Astrocyte of the spinal cord (primary cell): ENCODE measurements at regions not wholly inside any gene's neighbourhood (a gene's known extent, or its start where the extent isn't known, plus 50 kb on each side); places are given as distances from the start of the nearest gene placed in this dataset.
"Not testable (repeated sequence)": the region's sequence is repeated elsewhere in the genome, so short reads cannot be mapped to it uniquely, and the experiment has no call there.

Source experiments
- DNase-seq: peaks from one replicate; pipeline ENCODE4 v3.0.0; 2011; ENCODE audit warnings: low read depth, low spot score
- H3K4me3 ChIP-seq: 2 replicates; pipeline ENCODE4 v1.5.1; 2011; ENCODE audit warnings: low read depth, mild to moderate bottlenecking, low read length, moderate library complexity
- in situ Hi-C: cut with HindIII; loops from 2 replicates; pipeline ENCODE4 v1.10.0; 2017; ENCODE audit warnings: low sequenced_read_pairs
- TF ChIP-seq, protein P1 (sequence below): IDR thresholded peaks from 2 replicates; pipeline ENCODE4 v1.5.1; 2012; ENCODE audit warnings: low read depth, mild to moderate bottlenecking, low read length, inconsistent platforms

DNA sequence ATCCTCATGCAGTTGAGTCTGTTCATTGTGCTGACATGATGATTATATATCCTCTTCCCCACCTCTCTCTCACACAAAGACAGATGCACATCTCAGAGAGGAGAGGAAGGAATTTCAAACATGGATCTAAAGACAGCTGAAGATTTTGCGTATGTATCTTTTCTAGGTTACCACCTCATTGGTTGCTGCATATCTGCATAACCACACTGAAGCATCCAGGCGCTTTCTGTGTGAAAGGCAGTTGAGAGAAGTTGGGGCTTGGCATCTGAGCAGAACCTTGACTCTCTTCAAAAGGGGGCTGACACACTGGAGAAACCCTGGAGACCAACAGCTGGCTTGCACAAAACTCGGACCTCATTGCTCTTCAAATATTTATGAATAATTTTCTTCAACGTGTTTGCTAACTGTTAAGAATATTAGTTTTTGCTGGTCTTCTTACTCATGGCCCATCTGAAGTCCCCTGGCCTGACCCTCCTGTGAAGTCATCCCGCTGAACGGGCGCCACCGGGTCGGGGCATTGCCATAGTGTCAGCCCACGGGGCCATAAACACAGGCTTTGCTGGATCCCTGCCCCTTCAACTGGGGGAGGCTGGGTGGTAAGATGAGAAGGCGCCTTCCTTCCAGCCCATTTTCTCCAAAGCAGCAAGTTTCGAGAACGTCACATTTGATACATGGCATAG lies 593.2 kb upstream of the CLINT1 start:
- H3K4me3 ChIP-seq, result no peak overlapping the region
- DNase-seq, result no peak
- in situ Hi-C loops, result no loop called here
- TF ChIP-seq, protein P1, sequence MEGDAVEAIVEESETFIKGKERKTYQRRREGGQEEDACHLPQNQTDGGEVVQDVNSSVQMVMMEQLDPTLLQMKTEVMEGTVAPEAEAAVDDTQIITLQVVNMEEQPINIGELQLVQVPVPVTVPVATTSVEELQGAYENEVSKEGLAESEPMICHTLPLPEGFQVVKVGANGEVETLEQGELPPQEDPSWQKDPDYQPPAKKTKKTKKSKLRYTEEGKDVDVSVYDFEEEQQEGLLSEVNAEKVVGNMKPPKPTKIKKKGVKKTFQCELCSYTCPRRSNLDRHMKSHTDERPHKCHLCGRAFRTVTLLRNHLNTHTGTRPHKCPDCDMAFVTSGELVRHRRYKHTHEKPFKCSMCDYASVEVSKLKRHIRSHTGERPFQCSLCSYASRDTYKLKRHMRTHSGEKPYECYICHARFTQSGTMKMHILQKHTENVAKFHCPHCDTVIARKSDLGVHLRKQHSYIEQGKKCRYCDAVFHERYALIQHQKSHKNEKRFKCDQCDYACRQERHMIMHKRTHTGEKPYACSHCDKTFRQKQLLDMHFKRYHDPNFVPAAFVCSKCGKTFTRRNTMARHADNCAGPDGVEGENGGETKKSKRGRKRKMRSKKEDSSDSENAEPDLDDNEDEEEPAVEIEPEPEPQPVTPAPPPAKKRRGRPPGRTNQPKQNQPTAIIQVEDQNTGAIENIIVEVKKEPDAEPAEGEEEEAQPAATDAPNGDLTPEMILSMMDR, result no peak

DNA sequence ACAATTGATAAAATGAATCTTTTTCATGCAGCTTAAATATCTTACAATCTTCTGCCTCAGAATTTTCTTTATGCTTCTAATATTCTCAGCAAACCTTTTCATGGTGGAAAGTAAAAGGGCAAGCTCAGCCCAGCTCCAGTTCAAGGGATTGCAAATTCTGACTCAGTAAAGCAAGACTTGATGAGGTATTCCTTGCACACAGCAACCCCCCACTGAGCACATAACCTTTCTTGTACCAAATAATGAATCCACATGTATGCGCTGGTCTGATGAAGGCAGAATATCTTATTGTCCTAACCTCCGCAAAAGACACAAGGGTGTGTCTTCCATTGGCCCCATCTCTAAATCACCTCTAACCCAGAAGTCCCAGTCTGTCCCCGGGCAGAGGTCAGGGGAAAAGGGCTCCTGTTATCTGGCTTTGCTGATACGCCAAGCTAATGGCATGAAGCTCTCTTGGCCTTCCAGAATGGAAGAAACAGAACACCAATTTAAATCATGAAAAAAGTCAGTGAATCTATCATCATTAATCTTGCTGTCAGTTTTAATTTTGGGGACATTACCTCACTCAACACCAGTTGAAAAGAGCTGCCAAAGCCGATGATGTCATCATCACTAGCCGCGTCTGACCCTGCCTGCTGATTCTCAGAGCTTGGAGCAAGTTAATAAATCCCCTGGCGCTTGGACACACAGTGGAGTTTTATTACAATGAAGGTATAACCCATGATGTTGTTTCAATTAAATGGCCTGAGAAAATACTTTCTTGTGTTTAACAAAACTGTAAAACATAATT lies 592.5 kb upstream of the CLINT1 start:
- DNase-seq, result peak; percentile 83
- H3K4me3 ChIP-seq, result no peak overlapping the region
- in situ Hi-C loops, result no loop called here
- TF ChIP-seq, protein P1, result no peak

DNA sequence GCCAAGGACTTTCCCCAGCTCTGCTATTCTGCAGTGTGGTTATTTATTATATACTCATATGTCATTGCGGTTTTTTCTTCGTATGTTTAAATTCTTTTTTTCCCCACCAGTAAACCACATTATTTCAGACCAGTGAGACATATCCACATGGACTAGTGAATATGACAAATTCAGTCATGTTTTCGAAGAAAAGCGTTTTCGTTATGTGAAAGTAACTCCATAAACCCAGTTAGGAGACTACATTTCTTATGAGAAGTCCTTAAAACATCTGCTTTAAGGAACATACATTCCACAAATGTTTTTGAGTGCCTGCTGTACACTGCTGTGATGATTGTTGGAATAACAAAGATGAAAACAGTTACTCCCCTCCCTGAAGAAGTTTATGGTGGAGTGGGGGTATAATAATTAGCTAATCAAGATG lies 591.8 kb upstream of the CLINT1 start:
- peak; percentile 66 for DNase-seq
- no peak overlapping the region for H3K4me3 ChIP-seq
- in situ Hi-C loops, result no loop called here
- TF ChIP-seq, protein P1, result no peak

DNA sequence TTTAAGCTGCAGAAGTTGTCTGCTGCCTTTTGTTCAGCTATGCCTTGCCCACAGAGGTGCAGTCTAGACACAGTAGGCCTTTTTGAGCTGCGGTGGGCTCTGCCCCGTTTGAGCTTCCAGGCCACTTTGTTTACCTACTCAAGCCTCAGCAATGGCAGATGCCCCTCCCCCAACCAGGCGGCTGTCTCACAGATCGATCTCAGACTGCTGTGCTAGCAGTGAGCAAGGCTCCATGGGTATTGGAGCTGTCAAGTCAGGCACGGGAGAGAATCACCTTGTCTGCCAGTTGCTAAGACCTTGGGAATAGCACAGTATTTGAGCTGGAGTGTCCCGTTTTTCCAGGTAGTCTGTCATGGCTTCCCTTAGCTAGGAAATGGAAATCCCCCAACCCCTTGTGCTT lies 587.8 kb upstream of the CLINT1 start:
- DNase-seq, H3K4me3 ChIP-seq, in situ Hi-C loops: not testable (repeated sequence)

DNA sequence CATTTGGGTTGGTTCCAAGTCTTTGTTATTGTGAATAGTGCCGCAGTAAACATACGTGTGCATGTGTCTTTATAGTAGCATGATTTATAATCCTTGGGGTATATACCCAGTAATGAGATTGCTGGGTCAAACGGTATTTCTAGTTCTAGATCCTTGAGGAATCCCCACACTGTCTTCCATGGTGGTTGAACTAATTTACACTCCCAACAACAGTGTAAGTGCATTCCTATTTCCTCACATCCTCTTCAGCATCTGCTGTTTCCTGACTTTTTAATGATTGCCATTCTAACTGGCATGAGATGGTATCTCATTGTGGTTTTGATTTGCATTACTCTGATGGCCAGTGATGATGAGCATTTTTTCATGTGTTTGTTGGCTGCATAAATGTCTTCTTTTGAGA lies 580.3 kb upstream of the CLINT1 start:
- DNase-seq, in situ Hi-C loops, H3K4me3 ChIP-seq: not testable (repeated sequence)

DNA sequence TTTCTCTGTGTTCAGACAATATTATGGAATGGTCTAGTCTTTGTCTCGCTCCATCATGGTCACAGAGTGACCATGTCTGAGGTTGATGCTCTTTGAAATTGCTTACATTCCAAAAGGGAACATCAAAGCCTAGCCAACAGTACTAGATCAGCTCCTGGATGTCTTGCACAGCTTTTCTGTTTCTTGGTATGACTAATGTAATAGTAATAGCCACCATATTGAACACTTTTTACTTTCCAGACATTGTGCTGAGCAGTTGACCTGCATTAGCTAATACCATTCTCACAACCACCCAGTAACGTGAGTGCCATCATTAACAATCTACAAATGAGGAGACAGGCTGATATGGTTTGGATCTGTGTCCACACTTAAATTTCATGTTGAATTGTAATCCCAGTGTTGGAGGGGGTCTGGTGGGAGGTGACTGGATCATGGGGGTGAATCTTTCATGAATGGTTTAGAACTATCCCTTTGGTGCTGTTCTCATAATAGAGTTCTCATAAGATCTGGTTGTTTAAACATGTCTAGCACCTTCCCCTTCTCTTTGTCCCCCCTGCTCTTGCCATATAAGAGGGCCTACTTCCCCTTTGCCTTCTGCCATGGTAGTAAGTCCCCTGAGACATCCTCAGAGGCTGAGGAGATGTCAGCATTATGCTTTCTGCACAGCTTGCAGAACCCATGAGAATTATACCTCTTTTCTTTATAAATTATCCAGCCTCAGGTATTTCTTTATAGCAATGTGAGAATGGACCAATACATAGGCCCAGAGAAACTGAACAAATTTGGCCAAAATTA lies 577.5 kb upstream of the CLINT1 start:
- TF ChIP-seq, protein P1, result no peak
- DNase-seq, result no peak
- no peak overlapping the region for H3K4me3 ChIP-seq
- in situ Hi-C loops, result no loop called here

DNA sequence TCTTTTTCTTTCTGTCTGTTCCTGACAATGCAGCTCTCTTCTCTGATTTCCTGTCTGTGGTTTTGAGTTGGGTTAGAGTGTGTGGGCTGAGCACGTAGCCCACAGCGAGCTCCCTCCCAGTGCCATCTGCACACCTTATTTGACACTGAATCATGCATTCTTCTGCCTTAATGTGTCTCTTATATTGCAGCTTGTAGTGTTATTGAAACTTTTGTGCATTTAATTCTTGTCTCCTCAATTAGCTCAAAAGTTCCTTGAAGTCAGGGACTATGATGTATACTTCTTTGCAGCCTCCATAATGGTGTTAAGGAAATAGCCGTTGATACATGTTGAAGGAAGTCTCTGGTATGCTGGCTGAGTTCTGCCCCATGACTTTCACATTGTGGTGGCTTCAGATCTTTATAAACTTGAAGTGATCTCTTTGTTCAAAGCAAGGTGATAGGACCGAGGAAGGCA lies 576.2 kb upstream of the CLINT1 start:
- DNase-seq, result no peak
- TF ChIP-seq, protein P1, result no peak
- no peak overlapping the region for H3K4me3 ChIP-seq
- in situ Hi-C loops, result no loop called here
